C4-2B (cell line): ENCODE measurements at regions not wholly inside any gene's neighbourhood (a gene's known extent, or its start where the extent isn't known, plus 50 kb on each side); places are given as distances from the start of the nearest gene placed in this dataset.

ENCODE experiments used
- H3K27ac ChIP-seq: fragments of 450-650 bp; 2 replicates; pipeline ENCODE4 v1.5.1; 2017
- ZFX ChIP-seq: fragments of 450-650 bp; IDR thresholded peaks from 2 replicates; pipeline ENCODE4 v1.6.1; 2017
- TF ChIP-seq, protein P1 (sequence below): fragments of 450-650 bp; conservative IDR thresholded peaks from 2 replicates; pipeline ENCODE4 v1.5.1; 2017; ENCODE audit warnings: mild to moderate bottlenecking

DNA sequence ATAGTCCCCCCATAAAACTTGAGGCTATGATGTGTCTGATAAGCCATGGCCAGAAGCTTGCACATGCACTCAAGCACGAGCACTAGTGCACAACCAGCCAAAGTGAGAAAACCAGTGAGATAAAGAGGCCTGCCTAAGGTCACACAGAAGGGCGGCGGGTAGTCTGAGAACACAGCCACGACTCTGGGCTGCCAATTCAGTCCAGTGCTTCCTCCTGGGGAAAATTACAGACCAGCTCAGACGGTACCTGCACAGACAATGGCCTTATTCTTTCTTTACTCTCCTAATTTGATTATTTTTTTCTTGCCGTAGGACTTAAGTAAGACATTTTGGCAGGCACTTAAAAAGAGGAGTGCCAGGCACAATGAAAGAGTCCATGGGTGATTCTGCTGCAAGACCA is 533.2 kb upstream of the FAT1 start:
- TF ChIP-seq, protein P1, sequence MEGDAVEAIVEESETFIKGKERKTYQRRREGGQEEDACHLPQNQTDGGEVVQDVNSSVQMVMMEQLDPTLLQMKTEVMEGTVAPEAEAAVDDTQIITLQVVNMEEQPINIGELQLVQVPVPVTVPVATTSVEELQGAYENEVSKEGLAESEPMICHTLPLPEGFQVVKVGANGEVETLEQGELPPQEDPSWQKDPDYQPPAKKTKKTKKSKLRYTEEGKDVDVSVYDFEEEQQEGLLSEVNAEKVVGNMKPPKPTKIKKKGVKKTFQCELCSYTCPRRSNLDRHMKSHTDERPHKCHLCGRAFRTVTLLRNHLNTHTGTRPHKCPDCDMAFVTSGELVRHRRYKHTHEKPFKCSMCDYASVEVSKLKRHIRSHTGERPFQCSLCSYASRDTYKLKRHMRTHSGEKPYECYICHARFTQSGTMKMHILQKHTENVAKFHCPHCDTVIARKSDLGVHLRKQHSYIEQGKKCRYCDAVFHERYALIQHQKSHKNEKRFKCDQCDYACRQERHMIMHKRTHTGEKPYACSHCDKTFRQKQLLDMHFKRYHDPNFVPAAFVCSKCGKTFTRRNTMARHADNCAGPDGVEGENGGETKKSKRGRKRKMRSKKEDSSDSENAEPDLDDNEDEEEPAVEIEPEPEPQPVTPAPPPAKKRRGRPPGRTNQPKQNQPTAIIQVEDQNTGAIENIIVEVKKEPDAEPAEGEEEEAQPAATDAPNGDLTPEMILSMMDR, result no peak
- TF ChIP-seq ZFX, result no peak
- no peak overlapping the region for H3K27ac ChIP-seq

DNA sequence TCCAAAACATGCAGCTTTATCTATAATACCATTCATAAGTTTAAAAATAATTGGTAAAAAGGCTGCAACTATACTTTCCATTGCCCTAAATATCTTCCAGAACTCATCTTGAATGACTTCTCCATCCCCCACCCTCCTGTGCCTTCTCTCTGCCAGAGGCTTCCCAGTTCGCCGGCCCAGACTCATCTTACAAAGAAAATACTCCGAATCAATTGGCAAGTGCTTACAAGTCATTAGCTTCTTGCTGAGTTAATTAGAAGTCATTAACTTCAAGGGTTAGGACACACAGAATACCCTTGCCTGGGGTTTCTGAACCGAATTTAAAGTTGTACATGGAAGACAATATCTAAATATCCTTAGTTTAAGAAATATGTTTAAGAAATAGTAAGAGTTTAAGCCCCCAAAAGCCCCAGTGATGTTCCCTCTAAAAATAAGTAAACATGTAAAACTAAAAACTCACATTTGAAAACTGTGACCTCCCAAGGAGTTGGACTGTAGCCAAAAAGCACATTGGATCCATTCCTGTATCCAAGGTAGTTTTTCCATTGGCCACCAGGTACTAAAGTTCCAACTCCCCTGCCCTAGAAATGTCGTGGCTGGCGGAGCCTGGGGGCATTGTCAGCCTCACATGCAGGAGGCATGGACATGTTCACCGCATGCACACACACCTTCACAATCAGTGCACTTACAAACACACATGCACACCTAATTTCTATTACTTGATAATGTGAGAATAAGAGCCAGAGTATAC is 535.2 kb upstream of the FAT1 start:
- TF ChIP-seq ZFX, result no peak
- TF ChIP-seq, protein P1, result no peak
- H3K27ac ChIP-seq, result no peak overlapping the region

DNA sequence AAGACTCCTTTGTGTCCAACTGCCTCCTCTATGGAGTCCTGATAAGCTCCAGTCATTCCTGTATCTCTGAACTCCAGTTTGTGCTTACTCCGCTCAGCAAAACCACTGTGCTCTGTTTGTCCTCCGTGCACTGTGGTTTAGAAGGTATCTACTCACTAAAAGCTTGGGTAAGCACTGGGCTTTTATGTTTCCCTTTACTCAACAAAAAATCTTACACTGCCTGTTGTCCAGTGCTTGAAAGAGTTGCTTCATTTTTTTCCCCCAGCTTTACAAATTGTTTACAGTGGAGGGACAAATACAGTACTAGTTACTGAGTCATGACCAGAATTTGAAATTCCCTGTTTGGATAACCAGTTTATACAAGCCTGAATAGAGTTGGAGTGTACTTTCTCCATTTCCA is 545.3 kb upstream of the FAT1 start:
- TF ChIP-seq, protein P1, result no peak
- no peak for TF ChIP-seq ZFX
- H3K27ac ChIP-seq, result no peak overlapping the region

- no peak overlapping the region for H3K27ac ChIP-seq
- no peak for TF ChIP-seq ZFX
- TF ChIP-seq, protein P1, result no peak
Measured at GRCh38 chr4:187270154-187270553, 546.5 kb upstream of the FAT1 start.

DNA sequence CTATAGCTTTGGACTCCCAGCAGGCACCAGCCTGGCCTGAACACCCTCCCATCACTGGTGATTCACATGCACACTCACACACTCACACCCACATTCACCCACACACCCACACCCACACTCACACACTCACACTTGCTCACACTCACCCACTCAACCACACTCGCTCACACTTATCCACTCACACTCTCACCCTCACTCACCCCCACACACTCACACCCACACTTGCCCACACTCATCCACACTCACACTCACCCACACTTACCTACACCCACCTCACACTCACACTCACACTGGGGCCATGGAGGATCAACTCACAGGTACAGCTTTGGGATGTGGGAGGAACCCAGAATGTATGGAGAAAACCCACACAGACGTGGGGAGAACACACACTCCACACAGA is 548.2 kb upstream of the FAT1 start:
- H3K27ac ChIP-seq, result no peak overlapping the region

DNA sequence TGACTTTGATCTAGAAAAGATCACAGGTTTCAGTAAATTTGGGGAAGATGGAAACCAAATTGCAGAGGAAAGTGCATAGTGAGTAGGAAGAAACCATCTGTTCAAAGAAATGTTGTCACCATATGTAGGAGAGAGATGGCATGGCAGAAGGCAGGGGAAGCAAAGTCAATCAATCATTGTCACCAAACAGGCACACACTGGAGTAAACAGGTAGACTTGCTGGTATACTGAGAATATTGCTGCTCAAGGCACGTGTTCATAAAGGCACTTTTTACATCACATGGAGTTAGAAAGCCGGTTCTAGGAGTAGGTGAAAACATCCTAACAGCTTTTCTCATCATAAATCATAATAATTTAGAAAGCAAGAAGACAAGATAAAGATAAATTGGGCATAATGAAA is 550.5 kb upstream of the FAT1 start:
- H3K27ac ChIP-seq, result no peak overlapping the region
- TF ChIP-seq, protein P1, result no peak
- TF ChIP-seq ZFX, result no peak

More for the DNA sequence above, 548.2 kb upstream of the FAT1 start:
- TF ChIP-seq ZFX, result no peak
- TF ChIP-seq, protein P1, result no peak

GRCh38 chr4:187276736-187277408 is 553.2 kb upstream of the FAT1 start:
- H3K27ac ChIP-seq, result no peak overlapping the region
- no peak for TF ChIP-seq ZFX
